ENCODE measurements at regions not wholly inside any gene's neighbourhood (a gene's known extent, or its start where the extent isn't known, plus 50 kb on each side); places are given as distances from the start of the nearest gene placed in this dataset.

DNA sequence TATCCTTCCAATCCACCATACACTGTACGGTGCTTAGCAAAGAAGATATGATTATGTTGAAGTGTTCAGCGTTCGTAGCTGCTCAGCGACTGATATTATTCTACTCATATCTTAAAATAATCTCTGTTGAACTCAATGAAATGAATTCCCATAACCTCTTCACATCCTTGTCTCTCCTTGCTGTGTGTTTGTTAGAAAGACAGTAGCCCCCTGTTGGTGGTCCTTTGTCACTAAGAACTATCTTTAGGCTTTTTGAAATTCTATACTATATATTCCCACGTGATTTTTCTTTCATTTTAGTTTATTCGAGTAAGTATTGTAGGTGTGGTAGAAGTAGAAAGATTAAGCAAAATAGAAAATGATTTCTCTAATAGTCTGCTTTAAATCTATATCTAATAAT is 762.8 kb upstream of the WWC1 start:
- no peak for TF ChIP-seq POLR2AphosphoS5 (IDR thresholded peaks at IDR 0.05)
- TF ChIP-seq, protein P1, sequence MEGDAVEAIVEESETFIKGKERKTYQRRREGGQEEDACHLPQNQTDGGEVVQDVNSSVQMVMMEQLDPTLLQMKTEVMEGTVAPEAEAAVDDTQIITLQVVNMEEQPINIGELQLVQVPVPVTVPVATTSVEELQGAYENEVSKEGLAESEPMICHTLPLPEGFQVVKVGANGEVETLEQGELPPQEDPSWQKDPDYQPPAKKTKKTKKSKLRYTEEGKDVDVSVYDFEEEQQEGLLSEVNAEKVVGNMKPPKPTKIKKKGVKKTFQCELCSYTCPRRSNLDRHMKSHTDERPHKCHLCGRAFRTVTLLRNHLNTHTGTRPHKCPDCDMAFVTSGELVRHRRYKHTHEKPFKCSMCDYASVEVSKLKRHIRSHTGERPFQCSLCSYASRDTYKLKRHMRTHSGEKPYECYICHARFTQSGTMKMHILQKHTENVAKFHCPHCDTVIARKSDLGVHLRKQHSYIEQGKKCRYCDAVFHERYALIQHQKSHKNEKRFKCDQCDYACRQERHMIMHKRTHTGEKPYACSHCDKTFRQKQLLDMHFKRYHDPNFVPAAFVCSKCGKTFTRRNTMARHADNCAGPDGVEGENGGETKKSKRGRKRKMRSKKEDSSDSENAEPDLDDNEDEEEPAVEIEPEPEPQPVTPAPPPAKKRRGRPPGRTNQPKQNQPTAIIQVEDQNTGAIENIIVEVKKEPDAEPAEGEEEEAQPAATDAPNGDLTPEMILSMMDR (IDR thresholded peaks at IDR 0.05 in 8 of 11, conservative IDR thresholded peaks at IDR 0.05 in 3 of 11): no peak
